Cardiac septum (tissue), 1 donor: ENCODE measurements at regions not wholly inside any gene's neighbourhood (a gene's known extent, or its start where the extent isn't known, plus 50 kb on each side); places are given as distances from the start of the nearest gene placed in this dataset.

Source experiments
- DNase-seq: peaks from one replicate; pipeline ENCODE4 v3.0.0-alpha.2; 2020; ENCODE audit warnings: low spot score
- intact Hi-C: fragments of 100-400 bp; cut with DNase I; formaldehyde crosslinking; loops from one replicate; pipeline ENCODE4 v1.14.0; 2022
- donor health status: DM: no; HTN: no; CAD: no.

DNA sequence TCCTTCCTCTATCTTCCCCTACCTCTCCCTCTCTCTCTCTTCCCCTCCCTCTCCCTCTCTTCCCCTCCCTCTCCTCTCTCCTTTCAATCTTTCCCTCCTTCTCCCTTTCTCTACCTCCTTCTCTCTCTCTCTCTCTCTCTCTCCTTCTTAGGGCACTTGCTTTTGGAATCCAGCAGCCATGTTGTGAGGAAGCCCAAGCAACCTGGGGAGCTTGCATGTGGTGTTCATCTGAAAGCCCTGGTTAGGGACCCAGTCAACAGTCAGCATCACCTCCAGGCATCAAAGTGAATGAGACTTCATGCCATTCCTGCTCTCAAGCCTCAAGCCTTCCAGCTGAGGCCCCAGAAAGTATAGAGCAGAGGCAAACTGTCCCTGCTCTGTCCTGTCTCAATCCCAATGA lies 65.6 kb upstream of the SHISAL1 start:
- DNase-seq = peak; percentile 10
- intact Hi-C loops = no loop called here

DNA sequence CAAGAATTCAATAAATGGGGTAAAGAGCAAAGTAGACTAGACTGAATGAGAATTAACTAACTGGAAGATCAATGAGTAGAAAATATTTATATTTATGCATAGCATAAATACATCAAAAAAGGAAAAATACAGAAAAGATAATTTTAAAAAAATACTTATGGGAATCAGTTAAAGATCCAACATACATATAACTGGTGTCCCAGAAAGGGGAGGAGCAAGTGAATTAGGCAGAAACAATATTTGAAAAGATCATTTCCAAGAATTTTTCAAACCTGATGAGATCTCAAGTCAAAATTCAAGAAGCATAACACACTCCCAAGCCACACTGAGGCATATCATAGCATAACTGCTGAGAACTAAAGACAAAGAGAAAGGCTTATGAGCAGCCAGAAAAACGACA lies 62.7 kb upstream of the SHISAL1 start:
- DNase-seq = no peak
- intact Hi-C loops = no loop called here

DNA sequence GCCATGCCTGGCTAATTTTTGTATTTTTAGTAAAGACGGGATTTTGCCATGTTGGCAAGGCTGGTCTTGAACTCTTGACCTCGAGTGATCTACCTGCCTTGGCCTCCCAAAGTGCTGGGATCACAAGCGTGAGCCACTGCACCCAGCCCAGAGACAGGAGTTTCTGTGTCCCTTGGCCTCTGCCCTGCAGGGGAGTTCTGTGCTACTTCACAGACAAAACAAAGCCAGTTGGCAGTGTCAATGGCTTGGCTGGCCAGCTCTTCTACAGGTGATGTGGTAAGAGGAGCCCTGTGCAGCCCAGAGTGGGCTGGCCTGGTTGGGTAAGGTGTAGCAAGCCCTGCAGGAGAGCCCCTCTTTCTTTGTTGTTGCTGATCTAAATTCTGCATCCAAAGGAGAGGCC lies 60.5 kb upstream of the SHISAL1 start:
- intact Hi-C loops = no loop called here
- peak; percentile 24 for DNase-seq

DNA sequence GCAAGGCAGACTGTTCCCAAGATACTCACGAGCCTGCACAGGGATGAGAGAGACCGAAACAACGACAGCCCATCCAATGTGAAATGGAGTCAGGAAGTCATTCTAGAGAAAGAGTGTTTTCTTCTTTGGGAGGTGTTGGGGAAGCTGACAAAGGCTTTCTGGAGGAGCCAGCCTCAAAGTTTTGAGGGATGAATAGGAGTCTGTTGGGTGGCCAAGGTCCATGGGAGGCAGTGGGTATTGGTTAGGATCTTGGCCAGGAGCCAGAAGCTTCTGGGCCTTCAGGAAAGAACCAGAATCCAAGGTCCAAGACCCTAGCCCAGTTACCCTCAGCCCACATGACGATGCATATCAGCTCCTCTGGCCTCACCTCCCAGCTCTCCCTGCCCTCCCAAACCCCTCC lies 59.9 kb upstream of the SHISAL1 start:
- DNase-seq = no peak
- intact Hi-C loops = no loop called here

DNA sequence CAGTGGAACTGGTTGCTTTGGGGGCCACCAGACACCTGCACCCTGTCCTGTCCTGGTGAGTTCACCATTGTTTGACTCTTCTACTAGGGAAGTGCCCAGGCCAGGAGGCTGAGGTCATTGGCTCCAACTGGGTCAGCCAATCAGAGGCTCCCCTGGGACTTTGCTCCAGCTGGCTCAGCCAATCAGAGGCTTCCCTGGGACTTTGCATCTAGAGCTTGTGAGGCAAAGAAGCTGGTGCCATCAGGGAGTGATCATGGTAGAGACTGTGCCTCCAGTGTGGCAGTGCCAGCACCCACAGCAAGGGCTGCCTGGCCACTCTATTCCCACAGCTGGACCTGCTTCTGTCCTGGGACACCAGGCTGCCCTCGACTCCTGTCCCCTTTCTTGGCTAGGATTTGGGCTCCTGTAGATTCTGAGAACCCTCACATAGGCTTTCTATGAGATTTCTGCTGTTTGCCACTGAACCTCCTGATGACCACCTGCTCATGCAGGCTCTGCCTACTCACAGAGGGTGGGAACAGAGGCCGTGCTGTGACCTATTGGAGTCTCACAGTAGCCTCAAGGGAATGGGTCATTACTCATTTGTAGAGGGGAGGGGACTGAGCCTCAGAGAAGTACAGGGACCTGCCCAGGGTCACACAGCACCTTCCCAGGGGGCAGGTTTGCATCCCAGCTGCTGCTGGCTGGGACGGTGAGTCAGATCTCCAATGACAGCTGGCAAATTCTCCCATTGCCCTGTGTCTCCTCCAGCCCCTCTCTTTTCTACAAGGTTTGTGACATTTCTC lies 59.2 kb upstream of the SHISAL1 start:
- DNase-seq = no peak
- intact Hi-C loops = no loop called here

DNA sequence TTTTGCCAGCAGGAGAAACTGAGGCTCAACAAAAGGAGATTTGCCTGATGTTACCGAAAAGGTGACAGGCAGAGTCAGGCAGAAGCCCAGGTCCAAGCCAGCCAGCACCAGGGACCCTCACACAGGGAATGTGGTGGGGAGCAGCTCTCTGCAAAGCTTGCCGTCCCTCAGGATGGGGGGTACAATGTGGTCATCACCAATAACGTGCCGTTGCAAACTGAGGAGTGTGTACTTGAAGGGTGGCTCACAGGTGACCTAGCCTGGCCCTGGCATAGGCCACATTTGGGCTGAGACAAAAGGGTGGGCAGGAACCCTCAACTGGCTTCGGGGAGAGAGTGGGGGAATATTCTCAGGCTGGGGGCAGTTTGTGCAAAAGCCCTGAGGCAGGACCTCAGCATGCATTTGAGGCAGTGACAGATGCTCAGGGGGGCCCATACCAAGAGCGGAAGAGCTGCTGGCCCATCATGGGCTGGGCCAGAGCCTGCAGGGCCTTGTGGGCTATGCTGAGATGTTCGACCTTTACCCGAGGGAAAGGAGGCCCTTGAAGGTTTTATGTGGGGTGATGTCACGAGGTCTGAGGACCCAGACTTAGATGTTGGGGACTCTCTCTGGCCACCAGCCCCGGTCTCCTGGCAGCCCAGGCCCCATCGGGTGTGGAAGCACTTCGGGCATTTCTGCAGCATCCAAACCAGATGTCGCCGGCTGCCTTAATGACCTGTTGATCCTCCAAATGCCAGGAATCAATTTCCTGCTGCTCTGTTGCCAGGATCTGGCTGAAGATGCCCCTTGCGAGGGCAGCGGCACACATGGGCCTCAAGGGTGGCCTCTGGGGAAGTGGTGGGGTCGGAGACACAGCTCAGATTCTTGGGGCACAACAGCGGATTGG lies 57.4 kb upstream of the SHISAL1 start:
- intact Hi-C loops = no loop called here
- DNase-seq = no peak

DNA sequence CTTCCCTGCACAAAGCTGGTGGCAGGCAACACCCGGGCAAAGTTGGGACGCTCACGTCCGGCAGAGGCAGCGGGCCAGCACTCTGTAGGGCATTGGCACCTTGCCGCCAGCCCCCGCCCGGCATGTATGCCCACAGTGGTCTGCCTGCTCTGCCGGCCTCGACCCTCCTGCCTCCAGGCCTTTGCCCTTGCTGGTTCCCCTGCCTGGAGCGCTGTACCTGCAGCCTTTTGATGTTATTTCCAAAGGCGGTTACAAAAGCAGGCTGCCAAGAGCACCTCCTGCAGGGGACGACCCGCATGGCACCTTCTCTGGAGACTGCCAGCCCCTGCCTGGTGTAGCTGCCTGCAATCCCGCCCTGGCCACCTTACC lies 56.5 kb upstream of the SHISAL1 start:
- intact Hi-C loops = no loop called here

DNA sequence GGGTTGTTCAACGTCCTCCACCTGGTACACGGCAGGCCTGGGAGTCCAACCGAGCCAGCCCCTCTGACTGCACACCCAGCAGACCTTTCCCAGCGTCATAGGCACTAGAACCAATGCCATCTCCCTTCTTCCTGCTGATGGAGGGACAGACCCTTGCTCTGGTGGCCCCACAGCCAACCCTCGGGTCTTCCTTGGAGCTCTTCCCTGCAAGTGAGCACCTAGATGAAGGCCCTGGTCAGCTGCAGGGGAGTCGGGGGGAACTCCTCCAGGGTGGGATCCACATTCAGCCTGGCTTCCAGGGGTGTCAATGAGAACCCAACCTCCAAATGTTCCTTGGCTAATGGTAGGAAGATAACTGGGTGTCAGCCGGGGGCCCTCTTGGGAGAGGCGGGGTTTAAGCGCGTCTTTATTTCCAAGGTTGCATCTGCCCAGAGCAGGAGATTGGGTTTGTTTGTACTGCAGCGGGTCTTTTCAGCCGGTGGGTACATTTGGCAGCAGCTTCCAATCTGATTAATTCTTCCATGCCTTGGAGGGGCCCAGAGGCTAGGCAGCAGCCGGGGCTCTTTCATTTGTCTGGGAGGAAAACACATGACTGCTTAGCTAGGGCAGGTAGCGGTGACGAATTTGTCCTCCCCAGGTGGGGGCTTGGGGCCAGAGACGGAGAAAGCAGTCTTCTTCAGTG lies 56.0 kb upstream of the SHISAL1 start:
- no peak for DNase-seq
- intact Hi-C loops = no loop called here

More for the DNA sequence above, 56.5 kb upstream of the SHISAL1 start:
- no peak for DNase-seq

DNA sequence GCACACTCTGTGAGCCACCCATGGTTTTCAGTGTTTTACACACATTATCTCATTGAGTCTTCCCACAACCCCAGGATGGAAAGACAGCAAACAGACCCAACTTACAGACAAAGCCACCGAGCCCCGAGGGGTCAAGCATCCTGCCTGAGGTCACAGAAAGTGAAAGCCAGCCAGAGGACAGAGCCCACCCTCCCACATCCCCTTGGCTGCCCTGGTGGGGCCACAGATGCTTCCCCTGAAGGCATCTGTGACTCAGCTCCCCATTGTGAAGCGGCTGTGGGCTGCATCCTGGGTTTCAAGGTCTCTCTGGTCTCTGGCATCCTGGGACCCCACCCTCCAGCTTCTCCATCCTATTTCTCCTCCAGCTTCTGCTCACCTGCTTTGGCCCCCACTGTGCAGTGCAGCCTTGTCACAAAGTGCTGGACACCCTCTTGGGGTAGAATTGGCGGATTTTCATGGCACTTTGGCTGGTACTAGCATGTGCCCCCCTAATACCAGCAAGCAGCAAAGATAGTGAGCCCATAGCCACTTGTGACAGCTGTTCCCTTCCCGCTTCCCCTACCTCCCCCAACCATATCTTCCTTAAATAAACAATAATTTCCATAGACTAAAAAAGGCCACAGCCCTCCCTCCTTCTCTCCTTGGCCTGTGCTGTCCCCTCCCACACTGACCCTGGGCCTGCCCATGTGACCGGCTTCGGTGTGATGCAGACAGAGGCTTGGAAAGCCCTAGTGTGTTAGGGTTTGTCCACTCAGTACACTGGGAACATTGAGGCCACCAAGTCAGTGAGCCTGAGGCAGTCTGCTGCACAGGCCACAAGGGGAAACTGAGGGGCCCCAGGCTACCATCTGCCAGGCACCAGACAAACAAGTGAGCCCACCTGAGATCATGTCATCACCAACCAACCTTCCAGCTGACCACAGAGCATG lies 53.9 kb upstream of the SHISAL1 start:
- DNase-seq = no peak
- intact Hi-C loops = no loop called here

DNA sequence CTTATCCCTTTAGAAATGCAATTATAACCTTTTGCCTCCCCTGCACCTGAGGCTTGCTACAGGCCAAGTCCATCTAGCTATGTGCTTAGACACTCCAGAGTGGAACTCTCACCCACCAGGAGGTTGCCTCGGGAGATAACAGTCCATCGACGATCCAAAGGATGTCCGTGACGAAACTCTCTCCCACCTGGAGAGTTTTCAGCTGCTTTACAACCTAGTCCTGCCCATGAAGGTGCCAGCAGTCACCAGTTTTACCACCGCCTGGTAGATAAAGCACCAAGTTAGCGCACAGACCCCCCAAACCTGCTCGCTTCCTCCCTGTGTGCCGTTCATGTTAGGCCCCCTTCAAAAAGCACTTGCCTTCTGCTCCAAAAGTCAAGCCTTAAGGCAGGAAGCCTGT lies 53.1 kb upstream of the SHISAL1 start:
- intact Hi-C loops = no loop called here
- no peak for DNase-seq

DNA sequence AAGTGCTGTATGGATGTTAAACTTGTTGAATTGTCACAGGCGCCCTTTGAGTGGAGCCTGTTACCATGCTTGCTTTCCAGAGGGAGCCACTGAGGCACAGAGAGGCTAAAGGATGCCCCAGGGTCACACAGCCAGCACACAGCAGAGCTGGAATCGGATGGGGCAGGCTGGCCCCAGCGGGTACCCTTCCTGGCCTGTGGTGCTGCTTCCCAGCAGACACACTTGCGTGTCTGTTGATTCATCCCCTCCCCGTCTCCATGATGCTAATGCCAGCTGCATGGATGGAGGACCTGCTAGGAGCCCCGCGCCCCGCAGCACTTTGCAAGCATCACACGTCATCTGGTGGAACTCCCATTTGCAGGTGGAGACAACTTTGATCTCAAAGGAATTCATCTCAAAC lies 52.4 kb upstream of the SHISAL1 start:
- DNase-seq = no peak
- intact Hi-C loops = no loop called here

DNA sequence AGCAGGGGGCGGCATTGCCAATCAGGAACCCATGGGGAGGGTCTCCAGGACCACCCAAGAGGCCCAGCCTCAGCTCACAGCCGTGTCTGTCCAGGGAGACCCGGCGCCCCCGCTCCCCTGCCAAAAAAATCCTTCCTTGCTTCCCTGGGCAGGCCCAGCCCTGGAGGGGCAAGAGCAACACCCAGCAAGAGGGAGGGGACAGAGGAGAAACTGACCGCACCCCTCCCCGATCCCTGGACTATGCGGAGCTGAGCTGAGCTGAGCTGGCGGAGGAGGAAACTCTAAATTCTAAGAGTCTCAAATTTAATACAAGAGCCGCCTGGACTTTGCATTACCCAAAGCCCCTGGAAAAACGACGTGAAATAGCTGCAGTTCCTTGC lies 52.0 kb upstream of the SHISAL1 start:
- intact Hi-C loops = no loop called here
- DNase-seq = no peak

DNA sequence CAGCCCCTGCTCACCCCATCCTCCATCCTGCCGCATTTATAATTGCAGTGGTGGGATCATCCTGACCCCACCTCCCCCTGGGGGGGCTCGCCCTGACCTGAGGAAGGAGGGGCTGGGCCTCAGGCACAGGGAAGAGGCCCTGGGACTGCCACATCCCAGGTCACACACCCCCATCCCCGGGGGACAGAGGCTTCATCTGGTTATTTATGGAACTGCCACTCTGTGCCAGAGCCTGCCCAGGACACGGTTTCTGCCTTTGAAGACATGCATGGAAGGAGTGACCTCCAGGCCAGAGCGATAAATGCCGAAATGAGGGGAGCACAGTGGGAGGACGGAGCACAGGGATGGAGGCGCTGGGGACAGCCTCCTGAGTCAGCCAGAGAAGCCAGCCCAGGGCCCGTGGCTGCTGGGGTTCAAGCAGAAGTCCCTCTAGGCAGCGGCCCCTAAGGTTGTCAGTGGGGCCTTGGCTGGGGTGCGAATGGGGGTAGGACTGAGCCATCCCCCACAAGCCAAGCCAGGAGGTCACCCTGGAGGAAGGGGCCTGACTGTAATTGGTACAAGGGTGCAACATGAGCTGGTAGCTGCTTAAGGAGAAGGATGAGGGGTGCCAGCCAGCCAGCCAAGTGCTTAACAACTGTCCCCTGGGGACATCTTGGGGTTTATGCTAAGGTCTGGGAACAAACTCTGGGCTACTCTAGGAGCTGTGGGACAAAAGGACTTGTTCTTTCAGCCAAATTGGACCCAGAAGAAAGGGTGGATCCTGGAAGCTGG lies 51.4 kb upstream of the SHISAL1 start:
- DNase-seq = no peak
- intact Hi-C loops = no loop called here

DNA sequence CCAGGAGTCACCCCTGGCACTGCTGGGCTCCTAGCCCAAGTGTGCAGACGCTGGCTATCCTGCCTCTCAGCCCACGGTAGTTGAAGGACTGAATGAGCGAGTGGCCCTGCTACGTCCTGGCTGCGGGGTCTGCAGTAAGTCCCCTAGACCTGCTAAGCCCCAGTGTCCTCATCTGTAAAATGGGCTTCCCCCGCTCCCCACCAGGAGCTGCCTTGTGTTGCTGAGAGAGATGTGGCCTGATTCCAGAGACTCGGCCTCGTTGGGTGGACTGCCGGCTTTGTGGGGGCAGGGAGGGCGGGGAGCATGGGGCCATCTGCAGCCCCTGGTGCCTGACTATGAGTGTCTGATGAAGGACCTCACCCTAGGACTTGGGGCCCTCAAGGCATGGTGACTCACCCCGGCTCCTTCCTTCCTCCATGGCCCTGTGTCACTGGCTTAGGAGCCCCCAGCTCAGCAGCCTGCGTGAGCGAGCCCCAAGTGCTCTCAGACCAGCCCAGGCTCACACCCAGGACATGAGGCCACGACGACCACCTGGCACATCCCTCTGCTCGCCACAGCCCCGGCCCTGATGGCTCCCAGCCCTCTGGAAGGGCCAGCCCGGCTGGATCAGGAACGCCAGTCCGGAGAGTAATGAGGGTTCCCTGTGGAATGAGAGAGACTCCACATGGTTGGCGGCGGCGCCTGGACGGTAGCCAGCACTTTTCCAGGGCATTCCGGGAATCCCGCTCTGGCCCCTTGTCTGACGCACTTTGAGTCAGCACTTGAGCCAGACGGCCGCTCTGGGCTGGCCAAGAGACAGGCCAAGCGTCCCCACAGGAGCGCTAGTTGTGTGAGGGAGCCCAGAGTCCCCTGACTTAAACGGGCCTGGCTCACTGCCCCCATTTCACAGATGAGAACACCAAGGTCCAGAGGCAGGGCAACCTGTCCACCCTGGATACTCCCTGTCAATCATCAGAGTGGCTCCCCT lies 50.5 kb upstream of the SHISAL1 start:
- intact Hi-C loops = no loop called here
- peak; percentile 93 for DNase-seq

DNA sequence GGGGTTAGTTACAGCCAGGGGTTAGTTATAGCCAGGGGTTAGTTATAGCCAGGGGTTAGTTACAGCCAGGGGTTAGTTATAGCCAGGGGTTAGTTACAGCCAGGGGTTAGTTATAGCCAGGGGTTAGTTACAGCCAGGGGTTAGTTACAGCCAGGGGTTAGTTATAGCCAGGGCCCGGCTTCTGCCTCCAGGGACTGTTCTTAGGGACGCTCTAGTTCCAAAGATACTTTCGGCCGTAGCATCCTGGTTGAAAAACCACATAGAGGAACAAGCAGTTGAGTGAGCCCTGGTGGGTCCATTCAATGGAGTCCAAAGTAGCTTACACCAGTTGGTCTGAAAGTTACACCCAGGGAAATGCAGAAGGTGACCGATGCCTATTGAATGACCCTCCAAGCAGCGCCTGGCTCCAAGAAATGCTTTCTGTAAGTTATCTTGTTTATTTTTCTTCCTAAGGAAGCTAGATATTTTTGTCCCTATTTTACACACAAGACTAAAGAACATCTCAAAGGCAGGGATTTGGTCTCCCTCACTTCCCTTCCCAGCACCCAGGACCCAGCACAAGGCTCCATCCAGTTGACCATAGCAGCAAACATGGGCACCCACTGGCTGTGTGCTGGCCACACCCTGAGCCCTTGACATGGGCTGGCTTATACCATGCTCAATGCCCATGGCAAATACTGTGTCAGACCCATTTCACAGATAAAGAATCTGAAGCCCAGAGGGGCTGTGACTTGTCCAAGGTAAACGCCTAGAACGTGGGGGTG lies 49.7 kb upstream of the SHISAL1 start:
- intact Hi-C loops = no loop called here
- no peak for DNase-seq
